IPS-18a (cell line): ENCODE measurements at regions not wholly inside any gene's neighbourhood (a gene's known extent, or its start where the extent isn't known, plus 50 kb on each side); places are given as distances from the start of the nearest gene placed in this dataset.
"Not testable (repeated sequence)": the region's sequence is repeated elsewhere in the genome, so short reads cannot be mapped to it uniquely, and the experiment has no call there.

Source experiments
- H3K27ac ChIP-seq: one replicate; pipeline ENCODE4 v1.5.1; 2013; ENCODE audit warnings: low read length
- H3K27me3 ChIP-seq: one replicate; pipeline ENCODE4 v1.6.1; 2013; ENCODE audit warnings: mild to moderate bottlenecking, low read length; ENCODE audit not compliant: control insufficient read depth, insufficient read depth
- H3K36me3 ChIP-seq: one replicate; pipeline ENCODE4 v1.6.1; 2013; ENCODE audit warnings: low read depth, low read length; ENCODE audit not compliant: control insufficient read depth
- H3K4me1 ChIP-seq: one replicate; pipeline ENCODE4 v1.6.1; 2013; ENCODE audit warnings: low read depth, low read length; ENCODE audit not compliant: control insufficient read depth
- H3K4me3 ChIP-seq: one replicate; pipeline ENCODE4 v1.5.1; 2013; ENCODE audit warnings: low read length
- H3K9ac ChIP-seq: one replicate; pipeline ENCODE4 v1.6.1; 2013; ENCODE audit warnings: mild to moderate bottlenecking, low read length, moderate library complexity
- H3K9me3 ChIP-seq: one replicate; pipeline ENCODE4 v1.6.1; 2013; ENCODE audit warnings: low read depth, low read length; ENCODE audit not compliant: control insufficient read depth

- Histone ChIP-seq H3K36me3 (no peaks in the 10 kb centered on the region), H3K4me1 (no peaks in the 10 kb centered on the region), H3K4me3 (no peak overlapping the region), H3K9me3 (no peaks in the 10 kb centered on the region), H3K9ac (no peak overlapping the region), H3K27me3 (no peaks in the 10 kb centered on the region), H3K27ac (no peak overlapping the region)
Measured at GRCh38 chr4:164224871-164225270, 529.1 kb upstream of the SMIM31 start.

- Histone ChIP-seq H3K27me3 (no peaks in the 10 kb centered on the region), H3K9me3 (no peaks in the 10 kb centered on the region), H3K9ac (no peak overlapping the region), H3K27ac (no peak overlapping the region), H3K4me1 (no peaks in the 10 kb centered on the region), H3K36me3 (no peaks in the 10 kb centered on the region), H3K4me3 (no peak overlapping the region)
Measured at GRCh38 chr4:164229255-164229654, 524.7 kb upstream of the SMIM31 start.

- H3K36me3 ChIP-seq, result no peaks in the 10 kb centered on the region
- H3K9me3 ChIP-seq, result no peaks in the 10 kb centered on the region
- no peaks in the 10 kb centered on the region for H3K4me1 ChIP-seq
- H3K27ac ChIP-seq, result no peak overlapping the region
- no peak overlapping the region for H3K9ac ChIP-seq
- H3K4me3 ChIP-seq, result no peak overlapping the region
- no peaks in the 10 kb centered on the region for H3K27me3 ChIP-seq
Measured at GRCh38 chr4:164239433-164239832, 514.5 kb upstream of the SMIM31 start.

- H3K9ac ChIP-seq, result no peak overlapping the region
- H3K27ac ChIP-seq, result no peak overlapping the region
- H3K9me3 ChIP-seq, result no peaks in the 10 kb centered on the region
- H3K4me3 ChIP-seq, result no peak overlapping the region
- no peaks in the 10 kb centered on the region for H3K36me3 ChIP-seq
- H3K27me3 ChIP-seq, result no peaks in the 10 kb centered on the region
- H3K4me1 ChIP-seq, result no peaks in the 10 kb centered on the region
Measured at GRCh38 chr4:164239976-164240375, 514.0 kb upstream of the SMIM31 start.

- H3K4me1 ChIP-seq, result peaks cover 7% of the 10 kb centered on the region
- H3K4me3 ChIP-seq, result no peak overlapping the region
- H3K9ac ChIP-seq, result no peak overlapping the region
- no peaks in the 10 kb centered on the region for H3K27me3 ChIP-seq
- no peak overlapping the region for H3K27ac ChIP-seq
- H3K36me3 ChIP-seq, result no peaks in the 10 kb centered on the region
- no peaks in the 10 kb centered on the region for H3K9me3 ChIP-seq
Measured at GRCh38 chr4:164251257-164251656, 502.7 kb upstream of the SMIM31 start.

- no peak overlapping the region for H3K4me3 ChIP-seq
- no peak overlapping the region for H3K27ac ChIP-seq
- no peaks in the 10 kb centered on the region for H3K9me3 ChIP-seq
- H3K9ac ChIP-seq, result no peak overlapping the region
- H3K27me3 ChIP-seq, result no peaks in the 10 kb centered on the region
- H3K4me1 ChIP-seq, result peaks cover 7% of the 10 kb centered on the region
- H3K36me3 ChIP-seq, result no peaks in the 10 kb centered on the region
Measured at GRCh38 chr4:164252286-164252685, 501.6 kb upstream of the SMIM31 start.

- Histone ChIP-seq H3K4me1 (no peaks in the 10 kb centered on the region), H3K36me3 (no peaks in the 10 kb centered on the region), H3K9ac (no peak overlapping the region), H3K9me3 (no peaks in the 10 kb centered on the region), H3K27ac (no peak overlapping the region), H3K4me3 (no peak overlapping the region), H3K27me3 (no peaks in the 10 kb centered on the region)
Measured at GRCh38 chr4:164261831-164262230, 492.1 kb upstream of the SMIM31 start.

GRCh38 chr4:164262508-164262907 lies 491.4 kb upstream of the SMIM31 start:
- H3K4me3 ChIP-seq, H3K9ac ChIP-seq, H3K27ac ChIP-seq, H3K9me3 ChIP-seq, H3K4me1 ChIP-seq, H3K27me3 ChIP-seq, H3K36me3 ChIP-seq: not testable (repeated sequence)

- H3K27me3 ChIP-seq, H3K9ac ChIP-seq, H3K36me3 ChIP-seq, H3K9me3 ChIP-seq, H3K4me3 ChIP-seq, H3K27ac ChIP-seq, H3K4me1 ChIP-seq: not testable (repeated sequence)
Measured at GRCh38 chr4:164277414-164277813, 476.5 kb upstream of the SMIM31 start.

- H3K4me3 ChIP-seq, result no peak overlapping the region
- H3K27ac ChIP-seq, result no peak overlapping the region
- no peaks in the 10 kb centered on the region for H3K27me3 ChIP-seq
Measured at GRCh38 chr4:164287173-164287572, 466.8 kb upstream of the SMIM31 start.

GRCh38 chr4:164288578-164288977 lies 465.4 kb upstream of the SMIM31 start:
- no peak overlapping the region for H3K9ac ChIP-seq
- no peaks in the 10 kb centered on the region for H3K9me3 ChIP-seq
- no peak overlapping the region for H3K4me3 ChIP-seq
- no peaks in the 10 kb centered on the region for H3K4me1 ChIP-seq
- no peaks in the 10 kb centered on the region for H3K36me3 ChIP-seq
- no peak overlapping the region for H3K27ac ChIP-seq
- H3K27me3 ChIP-seq, result no peaks in the 10 kb centered on the region

More at GRCh38 chr4:164287173-164287572, 466.8 kb upstream of the SMIM31 start:
- H3K9me3 ChIP-seq, result no peaks in the 10 kb centered on the region
- H3K4me1 ChIP-seq, result no peaks in the 10 kb centered on the region
- H3K36me3 ChIP-seq, result no peaks in the 10 kb centered on the region
- no peak overlapping the region for H3K9ac ChIP-seq

GRCh38 chr4:164293203-164293602 lies 460.7 kb upstream of the SMIM31 start:
- Histone ChIP-seq H3K9me3 (no peaks in the 10 kb centered on the region), H3K4me3 (no peak overlapping the region), H3K4me1 (no peaks in the 10 kb centered on the region), H3K9ac (no peak overlapping the region), H3K27ac (no peak overlapping the region), H3K36me3 (no peaks in the 10 kb centered on the region), H3K27me3 (no peaks in the 10 kb centered on the region)
